ENCODE measurements at regions not wholly inside any gene's neighbourhood (a gene's known extent, or its start where the extent isn't known, plus 50 kb on each side); places are given as distances from the start of the nearest gene placed in this dataset.

- no peak for DNase-seq
Measured at GRCh38 chr3:28743271-28743670, 394.6 kb upstream of the AZI2 start.

GRCh38 chr3:28743831-28744230 lies 395.2 kb upstream of the AZI2 start:
- no peak for DNase-seq

GRCh38 chr3:28745436-28745835 lies 396.8 kb upstream of the AZI2 start:
- DNase-seq = no peak

GRCh38 chr3:28745916-28746617 lies 397.4 kb upstream of the AZI2 start:
- no peak for DNase-seq

GRCh38 chr3:28746990-28747389 lies 398.4 kb upstream of the AZI2 start:
- no peak for DNase-seq

- DNase-seq = no peak
Measured at GRCh38 chr3:28751864-28752263, 403.2 kb upstream of the AZI2 start.

- DNase-seq = no peak
Measured at GRCh38 chr3:28752290-28752689, 403.7 kb upstream of the AZI2 start.

- no peak for DNase-seq
Measured at GRCh38 chr3:28756056-28756455, 407.4 kb upstream of the AZI2 start.

GRCh38 chr3:28758115-28758514 lies 409.5 kb upstream of the AZI2 start:
- no peak for DNase-seq

GRCh38 chr3:28761375-28761774 lies 412.8 kb upstream of the AZI2 start:
- no peak for DNase-seq

GRCh38 chr3:28765194-28765593 lies 416.6 kb upstream of the AZI2 start:
- DNase-seq = no peak

GRCh38 chr3:28768439-28768838 lies 419.8 kb upstream of the AZI2 start:
- no peak for DNase-seq

GRCh38 chr3:28777806-28778475 lies 429.3 kb upstream of the AZI2 start:
- no peak for DNase-seq

- no peak for DNase-seq
Measured at GRCh38 chr3:28780480-28780879, 431.9 kb upstream of the AZI2 start.

- no peak for DNase-seq
Measured at GRCh38 chr3:28781053-28781452, 432.4 kb upstream of the AZI2 start.

GRCh38 chr3:28786446-28786845 lies 437.8 kb upstream of the AZI2 start:
- no peak for DNase-seq

GRCh38 chr3:28788571-28788970 lies 439.9 kb upstream of the AZI2 start:
- DNase-seq = no peak

- no peak for DNase-seq
Measured at GRCh38 chr3:28791713-28792255, 443.2 kb upstream of the AZI2 start.

GRCh38 chr3:28792604-28793003 lies 444.0 kb upstream of the AZI2 start:
- DNase-seq = no peak

GRCh38 chr3:28799084-28799483 lies 450.5 kb upstream of the AZI2 start:
- no peak for DNase-seq

GRCh38 chr3:28800203-28800602 lies 451.6 kb upstream of the AZI2 start:
- no peak for DNase-seq

- DNase-seq = no peak
Measured at GRCh38 chr3:28808068-28808467, 459.4 kb upstream of the AZI2 start.

GRCh38 chr3:28816017-28816416 lies 464.9 kb upstream of the RBMS3 start:
- DNase-seq = no peak

GRCh38 chr3:28824316-28824715 lies 456.6 kb upstream of the RBMS3 start:
- DNase-seq = no peak

- no peak for DNase-seq
Measured at GRCh38 chr3:28826840-28827239, 454.0 kb upstream of the RBMS3 start.
